Nephron progenitor cell (in vitro differentiated cells): ENCODE measurements at regions not wholly inside any gene's neighbourhood (a gene's known extent, or its start where the extent isn't known, plus 50 kb on each side); places are given as distances from the start of the nearest gene placed in this dataset.

Source experiments
- DNase-seq: peaks from one replicate; pipeline ENCODE4 v3.0.0; 2021
- H3K27ac Mint-ChIP-seq: 2 replicates; pipeline ENCODE4 v1.8.0; 2021; ENCODE audit warnings: mild to moderate bottlenecking, moderate library complexity, mixed read lengths
- H3K27me3 Mint-ChIP-seq: 2 replicates; pipeline ENCODE4 v1.8.0; 2021; ENCODE audit warnings: mild to moderate bottlenecking, low read depth, mixed read lengths; ENCODE audit not compliant: poor library complexity
- H3K36me3 Mint-ChIP-seq: 2 replicates; pipeline ENCODE4 v1.8.0; 2021; ENCODE audit warnings: low read depth, mixed read lengths
- H3K4me1 Mint-ChIP-seq: 2 replicates; pipeline ENCODE4 v1.8.0; 2021; ENCODE audit warnings: mixed read lengths
- H3K4me3 Mint-ChIP-seq: 2 replicates; pipeline ENCODE4 v1.8.0; 2021; ENCODE audit warnings: mild to moderate bottlenecking, moderate library complexity, mixed read lengths
- H3K9me3 Mint-ChIP-seq: 2 replicates; pipeline ENCODE4 v1.8.0; 2021; ENCODE audit warnings: mild to moderate bottlenecking, moderate library complexity, mixed read lengths
- TF ChIP-seq, protein P1 (sequence below): fragments of 200-600 bp; sonication (generic); IDR thresholded peaks from 2 replicates; pipeline ENCODE4 v1.5.0; 2021; ENCODE audit warnings: antibody characterized with exemption

DNA sequence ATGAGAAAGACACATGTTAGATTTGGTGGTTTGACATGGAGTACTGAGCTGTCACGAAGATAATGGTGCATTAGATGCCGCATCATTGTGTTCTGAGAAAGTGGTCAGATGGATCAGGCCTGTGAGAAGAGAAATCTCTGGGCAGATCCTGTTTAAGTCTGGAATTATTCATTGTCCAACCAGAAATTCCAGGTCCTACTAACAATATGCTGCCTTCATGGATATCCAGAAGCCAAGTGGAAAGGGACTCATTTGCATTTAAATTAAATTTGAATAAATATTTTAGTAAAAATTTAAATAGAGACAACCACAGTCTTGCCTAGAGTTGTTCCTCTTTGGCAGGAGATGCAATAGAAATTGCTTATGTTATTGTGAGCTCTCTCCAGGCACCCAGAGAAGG is 330.5 kb upstream of the TMEM132C start:
- Mint-ChIP-seq H3K36me3 (no peaks in the 10 kb centered on the region), H3K4me3 (no peak overlapping the region), H3K4me1 (no peaks in the 10 kb centered on the region), H3K27ac (no peak overlapping the region), H3K27me3 (peaks cover 13% of the 10 kb centered on the region), H3K9me3 (no peaks in the 10 kb centered on the region)
- DNase-seq: no peak
- TF ChIP-seq, protein P1, sequence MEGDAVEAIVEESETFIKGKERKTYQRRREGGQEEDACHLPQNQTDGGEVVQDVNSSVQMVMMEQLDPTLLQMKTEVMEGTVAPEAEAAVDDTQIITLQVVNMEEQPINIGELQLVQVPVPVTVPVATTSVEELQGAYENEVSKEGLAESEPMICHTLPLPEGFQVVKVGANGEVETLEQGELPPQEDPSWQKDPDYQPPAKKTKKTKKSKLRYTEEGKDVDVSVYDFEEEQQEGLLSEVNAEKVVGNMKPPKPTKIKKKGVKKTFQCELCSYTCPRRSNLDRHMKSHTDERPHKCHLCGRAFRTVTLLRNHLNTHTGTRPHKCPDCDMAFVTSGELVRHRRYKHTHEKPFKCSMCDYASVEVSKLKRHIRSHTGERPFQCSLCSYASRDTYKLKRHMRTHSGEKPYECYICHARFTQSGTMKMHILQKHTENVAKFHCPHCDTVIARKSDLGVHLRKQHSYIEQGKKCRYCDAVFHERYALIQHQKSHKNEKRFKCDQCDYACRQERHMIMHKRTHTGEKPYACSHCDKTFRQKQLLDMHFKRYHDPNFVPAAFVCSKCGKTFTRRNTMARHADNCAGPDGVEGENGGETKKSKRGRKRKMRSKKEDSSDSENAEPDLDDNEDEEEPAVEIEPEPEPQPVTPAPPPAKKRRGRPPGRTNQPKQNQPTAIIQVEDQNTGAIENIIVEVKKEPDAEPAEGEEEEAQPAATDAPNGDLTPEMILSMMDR: no peak

GRCh38 chr12:127941332-127941731 is 325.6 kb upstream of the TMEM132C start:
- Mint-ChIP-seq H3K27me3 (peaks cover 14% of the 10 kb centered on the region), H3K9me3 (peaks cover 6% of the 10 kb centered on the region), H3K36me3 (no peaks in the 10 kb centered on the region), H3K4me3 (no peak overlapping the region), H3K27ac (no peak overlapping the region), H3K4me1 (peaks cover 12% of the 10 kb centered on the region)
- no peak for DNase-seq
- TF ChIP-seq, protein P1: no peak

DNA sequence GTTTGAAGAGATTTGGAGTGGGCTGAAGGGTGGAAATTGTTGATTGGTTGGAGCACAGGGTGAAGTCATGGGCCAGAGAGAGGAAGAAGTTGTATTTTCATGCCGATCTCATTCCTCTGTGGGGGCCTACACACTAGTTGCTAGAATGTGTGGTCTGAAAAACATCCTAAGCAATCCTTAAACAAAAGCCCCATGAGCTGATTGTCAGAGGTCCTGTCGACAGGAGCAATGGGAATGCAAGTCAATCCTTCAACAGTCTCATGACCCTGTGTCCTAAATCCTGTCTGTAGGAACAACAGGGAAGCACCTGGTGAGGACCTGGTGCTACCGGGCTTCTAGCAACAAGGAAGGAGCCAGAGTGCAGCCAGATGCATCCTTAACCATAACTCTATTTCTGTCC is 324.0 kb upstream of the TMEM132C start:
- H3K27ac Mint-ChIP-seq: no peak overlapping the region
- no peak overlapping the region for H3K4me3 Mint-ChIP-seq
- H3K4me1 Mint-ChIP-seq: peaks cover 12% of the 10 kb centered on the region
- peaks cover 11% of the 10 kb centered on the region for H3K27me3 Mint-ChIP-seq
- TF ChIP-seq, protein P1: no peak
- DNase-seq: no peak
- H3K9me3 Mint-ChIP-seq: peaks cover 6% of the 10 kb centered on the region
- H3K36me3 Mint-ChIP-seq: no peaks in the 10 kb centered on the region

DNA sequence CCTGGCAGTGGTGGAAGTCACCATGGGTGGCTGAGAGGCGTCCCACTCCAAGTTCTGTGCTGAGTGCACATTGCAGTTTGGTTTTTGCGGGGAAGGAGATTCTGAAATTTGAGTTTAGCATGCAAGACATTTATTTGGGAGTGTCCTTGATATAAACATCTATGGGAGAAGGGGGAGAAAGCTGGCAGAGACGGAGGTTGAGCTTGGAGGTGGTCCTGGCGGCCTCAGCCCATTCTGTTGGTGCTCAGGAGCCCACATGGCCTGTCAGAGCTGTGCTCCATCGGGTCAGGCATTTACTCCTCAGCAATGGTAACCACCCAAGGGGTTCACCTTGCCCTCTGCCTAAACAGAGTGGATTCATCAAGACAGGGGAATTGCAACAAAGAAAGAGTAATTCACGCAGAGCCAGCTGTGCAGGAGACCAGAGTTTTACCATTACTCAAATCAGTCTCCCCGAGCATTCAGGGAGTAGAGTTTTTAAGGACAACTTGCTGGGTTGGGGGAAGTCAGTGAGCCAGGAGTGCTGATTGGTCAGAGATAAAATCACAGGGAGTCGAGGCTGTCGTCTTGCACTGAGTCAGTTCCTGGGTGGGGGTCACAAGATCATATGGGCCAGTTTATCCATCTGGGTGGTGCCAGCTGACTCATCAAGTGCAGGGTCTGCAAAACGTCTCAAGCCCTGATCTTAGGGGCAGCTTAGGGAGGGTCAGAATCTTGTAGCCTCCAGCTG is 323.3 kb upstream of the TMEM132C start:
- Mint-ChIP-seq H3K4me3 (no peak overlapping the region), H3K27me3 (peaks cover 11% of the 10 kb centered on the region), H3K27ac (peak overlapping the region; percentile 20), H3K9me3 (peaks cover 6% of the 10 kb centered on the region), H3K4me1 (peaks cover 12% of the 10 kb centered on the region), H3K36me3 (no peaks in the 10 kb centered on the region)
- DNase-seq: no peak
- TF ChIP-seq, protein P1: no peak

DNA sequence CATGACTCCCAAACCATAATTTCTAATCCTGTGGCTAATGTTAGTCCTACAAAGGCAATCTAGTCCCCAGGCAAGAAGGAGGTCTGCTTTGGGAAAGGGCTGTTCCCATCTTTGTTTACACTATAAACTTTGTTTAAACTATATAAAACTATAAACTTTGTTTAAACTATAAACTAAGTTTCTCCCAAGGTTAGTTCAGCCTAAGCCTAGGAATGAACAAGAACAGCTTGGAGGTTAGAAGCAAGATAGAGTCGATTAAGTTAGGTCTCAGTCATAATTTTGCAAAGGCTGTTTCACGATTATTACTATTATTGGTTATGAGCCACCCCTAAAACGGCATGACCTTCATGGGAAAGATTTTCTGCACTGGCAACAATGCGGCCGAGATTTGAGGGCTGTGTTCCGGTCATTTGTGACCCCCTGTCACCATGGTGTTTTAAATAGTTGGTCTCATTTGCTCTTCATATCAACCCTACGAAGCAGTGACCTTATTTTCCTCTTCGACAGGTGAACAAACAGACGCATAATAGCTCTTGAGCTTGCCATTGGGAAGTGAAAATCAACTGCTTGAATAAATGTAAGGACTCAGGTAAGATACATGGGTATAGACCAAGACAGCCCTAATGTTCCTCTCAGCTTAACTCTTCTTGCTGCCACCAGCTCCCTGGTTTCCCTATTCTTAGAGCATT is 322.6 kb upstream of the TMEM132C start:
- DNase-seq: no peak
- Mint-ChIP-seq H3K9me3 (peaks cover 6% of the 10 kb centered on the region), H3K4me3 (no peak overlapping the region), H3K27me3 (peaks cover 11% of the 10 kb centered on the region), H3K4me1 (peaks cover 12% of the 10 kb centered on the region), H3K36me3 (no peaks in the 10 kb centered on the region), H3K27ac (no peak overlapping the region)
- TF ChIP-seq, protein P1: no peak
